GM18520 (cell line): ENCODE measurements at regions not wholly inside any gene's neighbourhood (a gene's known extent, or its start where the extent isn't known, plus 50 kb on each side); places are given as distances from the start of the nearest gene placed in this dataset.

Experiments
- ATAC-seq: cut with Tn5 transposase; IDR thresholded peaks from one replicate; pipeline ENCODE4 v1.9.1; 2021; ENCODE audit not compliant: unreplicated experiment

DNA sequence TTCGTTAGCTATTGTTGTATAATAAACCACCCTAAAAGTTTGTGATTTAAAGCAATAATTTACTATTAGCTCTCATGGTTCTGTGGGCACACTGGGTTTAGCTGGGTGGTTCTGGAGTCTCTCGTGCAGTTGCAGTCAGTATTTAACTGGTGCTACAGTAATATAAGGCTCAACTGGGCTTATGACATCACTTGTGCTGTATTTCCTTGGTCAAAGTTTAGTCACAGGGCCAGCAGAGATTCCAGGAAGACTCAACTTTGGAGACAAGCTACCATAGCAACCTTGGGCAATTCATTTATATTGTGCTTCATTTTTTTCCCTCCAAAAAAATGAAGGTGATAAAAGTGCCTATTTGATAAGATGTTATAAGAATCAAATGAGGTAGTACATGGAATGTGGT lies 204.2 kb upstream of the GUCY1A2 start:
- ATAC-seq: no peak

GRCh38 chr11:107221748-107222285 lies 203.5 kb upstream of the GUCY1A2 start:
- no peak for ATAC-seq

DNA sequence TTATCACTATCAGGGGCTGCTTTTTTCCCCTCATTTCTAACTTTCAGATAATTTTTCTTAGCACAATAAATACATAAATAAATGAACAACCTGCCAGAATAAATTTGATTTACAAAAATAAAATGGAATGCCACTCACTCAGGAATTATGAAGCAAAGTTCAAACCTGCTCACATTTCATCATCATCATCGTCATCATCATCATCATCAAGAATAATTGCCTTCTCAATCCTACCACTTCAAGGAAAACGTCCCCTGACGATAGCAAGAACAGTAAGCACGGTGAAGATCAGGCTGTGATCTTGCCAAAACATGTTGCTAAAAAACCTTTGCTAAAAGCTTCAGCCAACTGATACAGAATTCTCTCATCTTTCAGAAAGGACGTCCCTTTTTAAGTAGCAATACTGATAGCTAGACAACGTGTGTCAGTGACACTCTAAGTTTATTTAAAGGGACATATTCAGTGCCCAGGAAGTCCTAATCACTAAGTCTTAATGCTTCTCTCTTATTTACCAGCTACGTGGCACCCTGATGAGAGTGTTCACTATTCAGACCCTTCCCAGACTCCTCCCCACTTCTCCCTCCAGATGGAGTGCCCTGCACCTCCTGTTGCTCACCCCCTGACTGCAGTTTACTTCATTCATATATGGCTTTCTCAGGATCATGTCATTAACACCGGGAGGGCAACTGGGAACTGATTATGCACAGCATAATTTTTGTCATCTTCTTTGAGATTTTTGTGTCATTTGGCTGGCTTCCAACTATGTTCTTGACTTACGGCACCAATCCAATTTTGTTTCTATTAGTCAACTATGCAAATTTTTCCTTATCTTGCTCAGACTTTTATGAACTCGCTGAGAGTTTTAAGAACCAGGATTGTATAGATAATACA lies 200.1 kb upstream of the GUCY1A2 start:
- ATAC-seq: no peak

DNA sequence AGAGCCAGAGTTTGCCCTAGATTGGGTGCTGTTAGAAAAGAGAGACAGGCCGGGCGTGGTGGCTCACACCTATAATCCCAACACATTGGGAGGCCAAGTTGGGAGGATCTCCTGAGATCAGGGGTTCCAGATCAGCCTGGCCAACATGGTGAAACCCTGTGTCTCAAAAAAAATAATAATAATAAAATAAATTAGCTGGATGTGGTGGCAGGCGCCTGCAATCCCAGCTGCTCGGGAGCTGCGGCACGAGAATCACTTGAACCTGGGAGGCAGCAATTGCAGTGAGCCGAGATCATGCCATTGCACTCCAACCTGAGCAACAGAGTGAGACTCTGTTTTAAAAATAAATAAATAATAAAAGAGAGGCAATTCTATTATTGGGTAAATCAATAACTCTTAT lies 199.2 kb upstream of the GUCY1A2 start:
- no peak for ATAC-seq

GRCh38 chr11:107215010-107215409 lies 196.7 kb upstream of the GUCY1A2 start:
- no peak for ATAC-seq

DNA sequence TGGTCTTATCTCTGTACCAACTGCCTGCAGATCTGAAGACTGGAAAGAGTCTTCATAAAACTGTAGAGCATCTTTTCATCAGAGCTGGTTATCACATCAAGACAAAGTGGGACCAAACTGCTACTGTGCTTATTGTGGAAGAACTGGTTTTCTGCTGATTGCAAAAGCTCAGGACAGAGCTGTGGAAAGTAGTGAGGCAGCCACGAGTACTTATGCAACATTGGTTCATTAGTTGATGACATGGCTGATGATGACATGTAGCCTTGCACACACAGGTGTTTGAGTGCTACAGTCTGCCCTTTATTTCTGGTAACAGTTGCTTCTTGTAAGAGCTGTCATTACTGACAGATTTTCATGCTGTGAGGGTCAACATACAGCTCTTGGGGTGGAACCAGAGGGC lies 185.4 kb upstream of the GUCY1A2 start:
- no peak for ATAC-seq

GRCh38 chr11:107202241-107202640 lies 184.0 kb upstream of the GUCY1A2 start:
- ATAC-seq: no peak

- ATAC-seq: no peak
Observed at GRCh38 chr11:107198490-107199007, 180.3 kb upstream of the GUCY1A2 start.

DNA sequence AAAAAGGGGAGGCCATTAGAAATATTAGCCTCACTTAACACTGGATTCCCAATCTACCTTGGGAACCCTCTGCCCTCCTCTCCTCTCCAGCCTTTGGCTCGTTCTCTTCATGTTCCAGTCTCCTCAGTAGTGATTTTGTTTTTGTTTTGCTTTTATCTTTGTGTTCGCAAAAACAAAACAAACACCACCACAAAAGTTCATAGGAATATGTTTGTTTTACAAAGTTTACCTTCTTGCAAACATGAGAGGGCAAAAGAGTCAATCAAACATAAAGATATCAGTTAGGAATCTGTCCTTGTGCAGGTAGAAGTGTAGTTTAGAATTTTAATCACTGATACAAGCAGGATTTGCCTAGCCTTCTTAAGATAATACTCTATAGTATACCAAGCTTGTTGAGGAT lies 179.7 kb upstream of the GUCY1A2 start:
- no peak for ATAC-seq

GRCh38 chr11:107196732-107197131 lies 178.5 kb upstream of the GUCY1A2 start:
- ATAC-seq: no peak

DNA sequence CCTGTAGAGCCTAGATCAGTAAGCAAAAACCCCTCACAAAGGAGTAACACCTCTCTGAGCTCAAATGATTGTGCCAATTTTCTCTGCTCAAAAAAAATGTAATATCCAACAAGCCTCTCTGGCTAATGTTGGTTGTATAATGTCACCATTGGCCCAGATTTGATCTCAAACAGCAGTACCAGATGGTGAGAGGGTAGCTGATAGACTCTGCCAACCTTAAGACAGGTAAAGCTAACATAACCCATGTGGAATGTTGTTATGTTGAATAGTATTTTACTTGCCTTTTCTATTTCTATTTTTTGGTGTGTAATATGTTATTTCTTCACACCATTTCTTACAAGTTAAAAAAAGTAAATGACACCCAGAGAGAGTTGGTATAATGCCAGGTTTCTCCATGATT lies 166.7 kb upstream of the GUCY1A2 start:
- no peak for ATAC-seq

GRCh38 chr11:107183953-107184352 lies 165.7 kb upstream of the GUCY1A2 start:
- ATAC-seq: no peak

DNA sequence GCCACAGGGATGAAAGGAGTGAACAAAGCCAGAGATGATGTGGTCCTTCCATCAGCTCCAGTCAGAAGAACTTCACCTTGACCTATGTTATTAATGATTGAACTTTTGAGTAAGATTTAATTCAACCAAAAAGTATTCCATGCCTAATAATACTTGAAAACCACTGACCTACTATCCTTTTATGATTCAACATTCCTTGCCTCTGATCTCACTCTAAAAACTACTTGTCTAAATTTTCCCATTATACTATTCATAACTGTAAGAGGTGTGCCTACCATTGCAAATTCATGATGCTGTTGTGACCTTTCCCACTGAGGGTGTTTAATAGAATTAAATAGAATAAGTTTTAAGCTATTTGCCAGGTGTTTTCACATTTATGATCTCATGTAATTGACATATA lies 164.7 kb upstream of the GUCY1A2 start:
- no peak for ATAC-seq

GRCh38 chr11:107180236-107180635 lies 162.0 kb upstream of the GUCY1A2 start:
- ATAC-seq: no peak

- ATAC-seq: no peak
Observed at GRCh38 chr11:107179829-107180228, 161.6 kb upstream of the GUCY1A2 start.

GRCh38 chr11:107177106-107177477 lies 158.8 kb upstream of the GUCY1A2 start:
- ATAC-seq: no peak

DNA sequence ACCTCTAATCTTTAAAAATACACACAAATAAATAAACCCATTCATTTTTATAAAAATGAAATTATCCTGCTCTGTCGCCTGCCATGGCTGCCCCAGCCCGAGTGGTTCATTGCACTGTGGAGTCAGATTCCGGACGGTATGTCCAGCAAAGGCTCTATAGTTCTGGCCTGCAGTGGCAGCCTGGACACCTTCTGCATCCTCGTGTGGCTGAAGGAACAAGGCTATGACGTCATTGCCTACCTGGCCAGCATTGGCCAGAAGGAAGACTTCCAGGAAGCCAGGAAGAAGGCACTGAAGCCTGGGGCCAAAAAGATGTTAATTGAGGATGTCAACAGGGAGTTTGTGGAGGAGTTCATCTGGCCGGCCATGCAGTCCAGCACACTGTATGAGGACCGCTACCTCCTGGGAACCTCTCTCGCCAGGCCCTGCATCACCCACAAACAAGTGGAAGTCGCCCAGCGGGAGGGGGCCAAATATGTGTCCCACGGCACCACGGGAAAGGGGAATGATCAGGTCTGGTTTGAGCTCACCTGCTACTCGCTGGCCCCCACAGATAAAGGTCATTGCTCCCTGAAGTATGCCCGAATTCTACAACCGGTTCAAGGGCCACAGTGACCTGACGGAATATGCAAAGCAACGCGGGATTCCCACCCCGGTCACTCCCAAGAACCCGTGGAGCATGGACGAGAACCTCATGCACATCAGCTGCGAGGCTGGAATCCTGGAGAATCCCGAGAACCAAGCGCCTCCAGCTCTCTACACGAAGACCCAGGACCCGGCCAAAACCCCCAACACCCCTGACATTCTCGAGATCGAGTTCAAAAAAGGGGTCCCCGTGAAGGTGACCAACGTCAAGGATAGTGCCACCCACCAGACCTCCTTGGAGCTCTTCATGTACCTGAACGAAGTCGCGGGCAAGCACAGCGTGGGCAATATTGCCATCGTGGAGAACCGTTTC lies 158.2 kb upstream of the GUCY1A2 start:
- no peak for ATAC-seq

GRCh38 chr11:107174856-107175255 lies 156.6 kb upstream of the GUCY1A2 start:
- no peak for ATAC-seq

- no peak for ATAC-seq
Observed at GRCh38 chr11:107172996-107173395, 154.7 kb upstream of the GUCY1A2 start.

- no peak for ATAC-seq
Observed at GRCh38 chr11:107157809-107158187, 139.5 kb upstream of the GUCY1A2 start.

DNA sequence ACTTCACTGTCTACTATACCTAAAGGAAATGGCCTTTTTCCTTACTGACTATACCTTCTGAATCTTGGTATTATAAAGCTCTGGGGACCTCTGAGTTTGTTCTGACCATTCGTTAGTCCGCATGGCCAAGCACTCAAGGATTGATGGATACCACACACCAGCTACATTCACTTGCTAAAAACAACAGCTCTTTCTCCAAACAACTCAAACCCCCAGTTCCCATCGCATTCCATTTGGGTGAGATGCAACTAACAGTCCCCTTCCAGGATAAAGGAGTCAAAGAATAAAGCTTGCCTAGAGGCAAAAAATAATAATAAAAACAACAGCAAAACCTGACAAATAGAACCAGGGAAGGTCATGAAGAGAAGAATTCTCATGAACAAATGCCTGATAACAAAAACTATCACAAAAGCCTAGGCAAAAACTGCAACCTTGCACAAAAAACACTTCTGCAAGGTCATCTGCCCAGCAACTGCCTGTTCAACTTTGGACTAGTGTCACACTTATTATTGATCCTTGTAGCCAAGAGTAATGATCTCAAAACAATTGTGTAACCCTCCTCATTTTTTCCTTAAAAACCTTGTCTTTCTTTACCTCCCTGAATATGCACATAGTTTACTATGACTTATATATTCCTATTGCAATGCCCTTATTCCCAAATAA lies 139.0 kb upstream of the GUCY1A2 start:
- no peak for ATAC-seq
